Jurkat, Clone E6-1 (cell line): ENCODE measurements at regions not wholly inside any gene's neighbourhood (a gene's known extent, or its start where the extent isn't known, plus 50 kb on each side); places are given as distances from the start of the nearest gene placed in this dataset.
"Not testable (repeated sequence)": the region's sequence is repeated elsewhere in the genome, so short reads cannot be mapped to it uniquely, and the experiment has no call there.

Source experiments
- DNase-seq: peaks from one replicate; pipeline ENCODE4 v3.0.0-alpha.2; 2011; ENCODE audit warnings: low read depth, low spot score
- H3K4me3 ChIP-seq: 2 replicates; pipeline ENCODE4 v1.5.1; 2011; ENCODE audit warnings: mild to moderate bottlenecking, low read length, control low read depth, moderate library complexity

GRCh38 chr16:65725156-65725845, 603.4 kb upstream of the CDH11 start:
- no peak overlapping the region for H3K4me3 ChIP-seq
- no peak for DNase-seq

- DNase-seq = no peak
- H3K4me3 ChIP-seq = no peak overlapping the region
Observed at GRCh38 chr16:65722429-65722828, 600.6 kb upstream of the CDH11 start.

DNA sequence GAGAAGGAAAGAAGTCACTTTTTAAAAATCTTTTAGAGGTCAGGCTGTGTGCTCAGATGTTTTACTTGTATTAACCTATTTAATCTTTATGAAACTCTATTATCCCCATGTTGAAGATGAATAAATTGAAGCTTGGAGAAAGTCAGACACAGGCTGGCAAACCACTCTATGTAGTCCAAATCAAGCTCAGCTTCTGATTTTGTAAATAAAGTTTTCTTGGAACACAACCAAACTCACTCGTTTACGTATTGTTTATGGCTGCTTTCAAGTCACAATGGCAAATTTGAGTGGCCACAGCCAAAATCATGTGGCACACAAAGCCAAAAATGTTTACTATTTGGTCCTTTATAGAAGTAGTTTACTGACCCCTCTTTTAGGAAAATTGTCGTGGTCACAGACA, 596.0 kb upstream of the CDH11 start:
- no peak overlapping the region for H3K4me3 ChIP-seq
- DNase-seq = no peak

- no peak overlapping the region for H3K4me3 ChIP-seq
- DNase-seq = no peak
Observed at GRCh38 chr16:65716737-65717700, 595.2 kb upstream of the CDH11 start.

DNA sequence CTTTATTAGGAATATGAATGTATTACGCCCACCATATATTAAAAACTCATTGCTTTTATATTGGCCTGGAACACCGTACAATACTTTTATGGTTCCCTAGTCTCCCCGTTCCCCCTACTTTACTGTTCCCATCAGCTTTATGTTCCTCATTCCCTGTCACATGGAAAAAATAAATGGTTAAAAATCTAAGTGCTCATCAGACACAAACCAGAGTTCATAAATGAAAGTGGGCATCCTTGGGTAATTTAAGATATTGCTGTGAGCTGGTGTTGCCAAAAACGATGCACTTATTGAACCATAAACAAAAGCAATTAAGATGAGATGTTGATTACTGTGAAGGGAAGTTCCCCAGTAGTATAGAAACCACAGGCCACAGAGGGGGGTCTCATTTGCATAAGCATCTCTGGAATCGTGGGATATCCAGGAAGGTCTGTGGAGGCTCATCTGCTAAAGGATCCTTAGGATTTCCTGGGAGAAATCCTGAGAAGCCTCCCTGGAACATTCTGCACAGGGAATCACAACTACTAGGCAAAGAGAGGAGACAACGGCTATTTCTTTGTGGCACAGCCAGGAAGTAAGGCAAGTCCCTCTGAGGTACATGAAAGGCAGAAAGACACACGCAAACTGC, 591.4 kb upstream of the CDH11 start:
- DNase-seq = peak; percentile 2
- no peak overlapping the region for H3K4me3 ChIP-seq

DNA sequence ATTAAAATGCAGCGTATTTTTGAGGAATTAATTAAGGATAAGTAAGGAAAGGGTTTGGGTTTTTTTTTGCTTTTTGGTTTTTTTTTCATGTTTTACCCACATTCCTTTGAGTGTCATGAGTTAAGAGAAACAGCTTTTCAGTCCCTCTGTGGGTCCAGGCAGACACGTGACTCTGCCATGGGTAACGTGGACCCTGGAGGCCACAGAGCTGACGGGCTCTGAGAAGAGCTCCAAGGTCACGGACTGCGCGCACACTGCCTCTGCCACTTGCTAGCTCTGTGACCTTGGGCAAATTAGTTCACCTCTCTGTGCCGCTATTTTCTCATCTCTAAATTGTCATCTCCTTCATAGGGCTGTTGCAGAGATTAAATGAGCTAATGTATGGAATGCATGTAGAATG, 588.2 kb upstream of the CDH11 start:
- DNase-seq = no peak
- no peak overlapping the region for H3K4me3 ChIP-seq

GRCh38 chr16:65704866-65705265, 583.0 kb upstream of the CDH11 start:
- no peak overlapping the region for H3K4me3 ChIP-seq
- DNase-seq = peak; percentile 9

DNA sequence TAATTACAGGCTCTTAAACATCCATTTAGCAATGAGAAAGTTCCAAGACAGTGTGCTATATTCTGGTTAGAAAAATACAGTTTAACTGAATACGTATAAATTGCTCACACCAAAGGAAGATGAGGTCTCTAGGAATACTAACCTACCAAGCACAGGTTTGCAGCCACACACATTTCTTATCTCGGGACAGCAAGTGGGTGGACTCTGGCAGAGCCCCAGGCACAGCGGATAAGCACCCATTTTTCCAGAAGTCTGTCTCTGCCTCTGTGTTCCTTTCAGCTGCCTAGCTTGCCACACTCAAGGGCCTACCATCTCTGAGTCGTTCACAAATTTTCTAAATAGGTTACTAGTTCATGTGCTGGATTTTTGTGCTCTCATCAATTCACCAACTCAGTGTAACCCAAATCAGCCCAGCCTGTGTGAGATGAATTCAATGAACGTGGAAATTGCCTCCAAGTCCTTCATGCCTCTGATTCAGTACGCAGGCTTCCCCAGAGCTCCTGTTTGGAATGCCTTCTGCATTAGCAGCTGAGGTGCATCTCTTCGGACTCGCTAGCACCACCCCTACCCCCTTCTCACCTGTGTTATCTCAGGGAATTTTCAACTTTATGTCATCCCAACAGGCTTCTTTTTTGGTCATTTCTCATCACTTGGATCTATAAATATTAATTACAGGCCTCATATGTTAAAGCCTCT, 581.0 kb upstream of the CDH11 start:
- no peak overlapping the region for H3K4me3 ChIP-seq
- no peak for DNase-seq

GRCh38 chr16:65700596-65700995, 578.7 kb upstream of the CDH11 start:
- no peak for DNase-seq
- H3K4me3 ChIP-seq = no peak overlapping the region

GRCh38 chr16:65698791-65699321, 577.0 kb upstream of the CDH11 start:
- no peak overlapping the region for H3K4me3 ChIP-seq

GRCh38 chr16:65697521-65697920, 575.7 kb upstream of the CDH11 start:
- DNase-seq = no peak

More at GRCh38 chr16:65698791-65699321, 577.0 kb upstream of the CDH11 start:
- DNase-seq = no peak

DNA sequence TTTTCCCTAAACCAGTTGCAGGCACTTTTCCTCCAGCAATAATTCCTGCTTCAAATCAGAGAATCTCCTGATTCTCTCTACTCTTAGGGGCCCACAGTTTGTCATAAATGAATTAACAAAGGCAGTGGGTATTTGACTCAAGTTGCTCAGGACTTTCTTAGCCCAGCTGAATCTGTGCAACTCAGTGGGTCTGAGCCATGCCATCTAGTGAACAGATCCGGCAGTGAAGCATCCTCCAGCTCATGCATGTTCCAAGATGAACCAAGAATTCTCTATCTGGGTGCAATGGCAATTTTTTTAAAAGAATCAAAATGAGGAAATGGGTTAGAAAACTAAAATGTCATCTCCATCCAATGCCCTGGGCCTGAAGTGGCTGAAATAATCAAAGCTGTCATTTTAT, 575.2 kb upstream of the CDH11 start:
- no peak overlapping the region for H3K4me3 ChIP-seq
- DNase-seq = no peak

More at GRCh38 chr16:65697521-65697920, 575.7 kb upstream of the CDH11 start:
- no peak overlapping the region for H3K4me3 ChIP-seq

- not testable (repeated sequence) for DNase-seq, H3K4me3 ChIP-seq
Observed at GRCh38 chr16:65691846-65692245, 570.0 kb upstream of the CDH11 start.

DNA sequence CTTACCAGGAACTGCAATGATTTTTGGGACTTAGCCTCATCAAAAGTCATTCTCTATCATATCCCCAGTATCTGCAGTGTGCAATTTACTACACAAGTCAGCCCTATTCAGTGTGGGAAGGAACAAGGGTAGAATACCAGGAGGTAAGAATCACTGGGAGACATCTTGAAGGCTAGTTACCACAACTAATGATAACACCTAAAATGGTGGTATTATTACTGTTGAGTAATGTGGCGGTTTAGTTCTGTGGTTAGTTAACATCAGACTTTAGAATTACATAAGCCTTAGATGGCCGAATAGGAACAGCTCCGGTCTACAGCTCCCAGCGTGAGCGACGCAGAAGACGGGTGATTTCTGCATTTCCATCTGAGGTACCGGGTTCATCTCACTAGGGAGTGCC, 567.9 kb upstream of the CDH11 start:
- DNase-seq = no peak
- no peak overlapping the region for H3K4me3 ChIP-seq

GRCh38 chr16:65688301-65688700, 566.4 kb upstream of the CDH11 start:
- H3K4me3 ChIP-seq = no peak overlapping the region
- DNase-seq = no peak

DNA sequence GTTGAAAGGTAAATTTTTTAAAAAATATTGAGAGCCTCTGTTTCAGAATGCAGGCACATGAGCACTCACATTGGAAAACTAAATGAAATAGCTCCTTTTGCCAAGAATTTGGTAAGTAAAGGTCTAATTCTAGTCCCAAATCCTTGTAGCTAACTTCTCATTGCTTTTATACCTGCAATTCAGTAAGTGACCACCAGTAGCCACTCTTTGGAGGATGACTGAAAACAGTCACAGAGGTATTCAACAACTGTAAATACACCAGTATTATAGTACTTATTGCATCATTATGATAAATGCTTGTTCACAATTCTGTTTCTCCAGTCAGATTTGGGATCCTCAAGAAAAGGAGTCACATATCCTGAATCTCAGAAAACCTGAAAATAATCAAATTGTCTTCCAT, 562.4 kb upstream of the CDH11 start:
- no peak for DNase-seq
- H3K4me3 ChIP-seq = no peak overlapping the region

DNA sequence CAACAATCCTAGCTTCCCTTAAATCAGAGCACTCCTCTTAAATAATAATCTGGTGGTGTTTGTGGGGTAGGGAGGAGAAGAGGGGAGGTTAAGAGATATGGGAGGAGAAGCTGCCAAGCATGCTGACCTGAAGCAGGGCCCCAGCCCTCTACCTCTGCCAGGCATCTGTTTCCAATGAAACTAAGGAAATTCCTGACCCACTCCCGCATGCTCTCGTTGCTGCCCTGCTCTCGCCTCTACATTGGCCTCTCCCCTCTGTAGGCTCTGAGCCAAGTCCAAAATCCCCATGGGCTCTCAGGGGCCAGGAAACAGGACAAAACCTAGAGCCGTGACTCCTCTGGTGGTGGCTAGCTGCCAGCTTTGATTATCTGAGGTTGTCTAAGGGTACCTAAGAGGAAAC, 559.5 kb upstream of the CDH11 start:
- no peak for DNase-seq
- H3K4me3 ChIP-seq = no peak overlapping the region

GRCh38 chr16:65679785-65680184, 557.9 kb upstream of the CDH11 start:
- no peak overlapping the region for H3K4me3 ChIP-seq
- DNase-seq = peak; percentile 44

DNA sequence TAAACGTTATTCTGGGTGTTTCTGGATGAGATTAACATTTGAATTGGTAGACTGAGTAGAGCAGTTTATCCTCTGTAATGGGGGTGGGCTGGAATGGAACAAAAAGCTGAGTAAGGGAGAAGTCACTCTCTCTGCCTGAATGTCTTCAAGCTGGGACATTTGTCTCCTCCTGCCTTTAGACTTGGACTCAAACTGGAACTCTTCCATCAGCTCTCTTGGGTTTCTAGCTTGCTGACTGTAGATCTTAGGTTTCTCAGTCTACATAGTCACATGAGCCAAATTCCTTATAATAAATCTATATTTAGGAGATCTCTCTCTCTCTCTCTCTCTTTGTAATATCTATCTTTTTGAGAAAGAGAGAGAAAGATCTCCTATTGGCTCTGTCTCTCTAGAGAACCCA, 553.3 kb upstream of the CDH11 start:
- DNase-seq = no peak
- H3K4me3 ChIP-seq = no peak overlapping the region
